ENCODE measurements at regions not wholly inside any gene's neighbourhood (a gene's known extent, or its start where the extent isn't known, plus 50 kb on each side); places are given as distances from the start of the nearest gene placed in this dataset.

GRCh38 chr22:49466878-49467595 is 360.6 kb downstream of the BRD1 start:
- no peak overlapping the region for H3K4me3 ChIP-seq (ENCODE audit: low read depth in 1 of 5, low read length in 5 of 5)
- no peaks in the 10 kb centered on the region for H3K9me3 ChIP-seq (ENCODE audit: control insufficient read depth in 5 of 5, low read length in 5 of 5)
- H3K36me3 ChIP-seq (ENCODE audit: control insufficient read depth in 5 of 5, insufficient read depth in 5 of 5, low read length in 5 of 5): no peaks in the 10 kb centered on the region
- H3K27ac ChIP-seq (ENCODE audit: low read depth, low read length): no peak overlapping the region
- H3K9ac ChIP-seq (ENCODE audit: low read length in 5 of 5): no peak overlapping the region
- peaks cover 0 to 2% (median 0%) of the 10 kb centered on the region in 5 donors for H3K4me1 ChIP-seq (ENCODE audit: control insufficient read depth in 5 of 5, insufficient read depth in 5 of 5, low read length in 5 of 5)
- H3K27me3 ChIP-seq (ENCODE audit: control insufficient read depth in 5 of 5, insufficient read depth in 4 of 5, low read length in 5 of 5): peaks cover 0 to 38% (median 5%) of the 10 kb centered on the region in 5 donors

- no peaks in the 10 kb centered on the region for H3K9me3 ChIP-seq (ENCODE audit: control insufficient read depth in 5 of 5, low read length in 5 of 5)
- H3K9ac ChIP-seq (ENCODE audit: low read length in 5 of 5): no peak overlapping the region
These were observed 363.6 kb downstream of the BRD1 start for GRCh38 chr22:49464037-49464436.

GRCh38 chr22:49462795-49463194 is 364.9 kb downstream of the BRD1 start:
- H3K9me3 ChIP-seq (ENCODE audit: control insufficient read depth in 5 of 5, low read length in 5 of 5): no peaks in the 10 kb centered on the region
- no peak overlapping the region for H3K9ac ChIP-seq (ENCODE audit: low read length in 5 of 5)
- H3K27me3 ChIP-seq (ENCODE audit: control insufficient read depth in 5 of 5, insufficient read depth in 4 of 5, low read length in 5 of 5): peaks cover 0 to 30% (median 13%) of the 10 kb centered on the region in 5 donors
- H3K36me3 ChIP-seq (ENCODE audit: control insufficient read depth in 5 of 5, insufficient read depth in 5 of 5, low read length in 5 of 5): no peaks in the 10 kb centered on the region
- no peak overlapping the region for H3K27ac ChIP-seq (ENCODE audit: low read depth, low read length)
- peaks cover 0 to 2% (median 0%) of the 10 kb centered on the region in 5 donors for H3K4me1 ChIP-seq (ENCODE audit: control insufficient read depth in 5 of 5, insufficient read depth in 5 of 5, low read length in 5 of 5)
- no peak overlapping the region for H3K4me3 ChIP-seq (ENCODE audit: low read depth in 1 of 5, low read length in 5 of 5)

More at GRCh38 chr22:49464037-49464436, 363.6 kb downstream of the BRD1 start:
- peaks cover 0 to 26% (median 10%) of the 10 kb centered on the region in 5 donors for H3K27me3 ChIP-seq (ENCODE audit: control insufficient read depth in 5 of 5, insufficient read depth in 4 of 5, low read length in 5 of 5)
- no peak overlapping the region for H3K4me3 ChIP-seq (ENCODE audit: low read depth in 1 of 5, low read length in 5 of 5)
- no peaks in the 10 kb centered on the region for H3K36me3 ChIP-seq (ENCODE audit: control insufficient read depth in 5 of 5, insufficient read depth in 5 of 5, low read length in 5 of 5)
- peaks cover 0 to 2% (median 0%) of the 10 kb centered on the region in 5 donors for H3K4me1 ChIP-seq (ENCODE audit: control insufficient read depth in 5 of 5, insufficient read depth in 5 of 5, low read length in 5 of 5)
- H3K27ac ChIP-seq (ENCODE audit: low read depth, low read length): no peak overlapping the region

DNA sequence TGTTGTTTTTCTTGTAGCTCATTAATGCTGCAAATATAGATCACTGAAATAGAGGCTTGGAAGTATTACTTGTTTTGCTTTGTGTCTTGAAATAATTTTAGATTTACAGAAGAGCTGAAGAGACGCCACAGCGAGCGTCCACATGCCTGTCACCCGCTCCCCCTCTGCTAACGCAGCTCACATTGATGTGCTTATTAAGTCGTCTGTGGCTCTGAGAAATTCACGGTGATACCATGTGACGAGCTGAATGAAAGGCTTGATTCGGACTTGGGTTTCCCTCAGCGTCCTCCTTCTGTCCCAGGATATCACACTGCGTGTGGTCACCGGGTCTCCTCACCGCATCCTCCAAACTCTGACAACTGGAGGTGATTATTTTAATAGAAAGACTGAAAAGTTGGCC is 365.4 kb downstream of the BRD1 start:
- H3K9ac ChIP-seq (ENCODE audit: low read length in 5 of 5): no peak overlapping the region
- H3K27ac ChIP-seq (ENCODE audit: low read depth, low read length): no peak overlapping the region
- no peak overlapping the region for H3K4me3 ChIP-seq (ENCODE audit: low read depth in 1 of 5, low read length in 5 of 5)
- H3K27me3 ChIP-seq (ENCODE audit: control insufficient read depth in 5 of 5, insufficient read depth in 4 of 5, low read length in 5 of 5): peaks cover 0 to 25% (median 13%) of the 10 kb centered on the region in 5 donors
- H3K4me1 ChIP-seq (ENCODE audit: control insufficient read depth in 5 of 5, insufficient read depth in 5 of 5, low read length in 5 of 5): peaks cover 0 to 2% (median 0%) of the 10 kb centered on the region in 5 donors
- no peaks in the 10 kb centered on the region for H3K9me3 ChIP-seq (ENCODE audit: control insufficient read depth in 5 of 5, low read length in 5 of 5)
- H3K36me3 ChIP-seq (ENCODE audit: control insufficient read depth in 5 of 5, insufficient read depth in 5 of 5, low read length in 5 of 5): no peaks in the 10 kb centered on the region

DNA sequence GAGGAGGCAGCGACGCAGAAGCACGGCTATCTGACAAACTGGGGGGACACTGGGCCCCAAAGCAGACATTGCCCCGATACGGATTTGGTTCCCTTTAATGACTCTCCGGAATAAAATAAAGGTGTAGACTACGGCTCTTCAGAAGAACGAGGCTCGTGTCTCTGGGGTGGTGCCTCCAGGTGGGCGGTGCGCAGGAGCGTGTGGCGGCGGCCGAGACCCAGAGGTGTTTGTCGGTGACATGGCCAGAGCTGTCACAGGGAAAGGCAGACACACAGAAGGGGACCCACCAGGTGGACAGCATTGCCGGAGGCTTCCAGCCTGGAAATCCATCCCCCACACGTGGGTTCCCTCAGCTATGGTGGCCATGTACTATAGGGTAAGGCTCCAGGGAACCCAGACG is 366.0 kb downstream of the BRD1 start:
- H3K27me3 ChIP-seq (ENCODE audit: control insufficient read depth in 5 of 5, insufficient read depth in 4 of 5, low read length in 5 of 5): peaks cover 0 to 21% (median 15%) of the 10 kb centered on the region in 5 donors
- H3K4me3 ChIP-seq (ENCODE audit: low read depth in 1 of 5, low read length in 5 of 5): no peak overlapping the region
- H3K27ac ChIP-seq (ENCODE audit: low read depth, low read length): no peak overlapping the region
- H3K9me3 ChIP-seq (ENCODE audit: control insufficient read depth in 5 of 5, low read length in 5 of 5): no peaks in the 10 kb centered on the region
- no peak overlapping the region for H3K9ac ChIP-seq (ENCODE audit: low read length in 5 of 5)
- peaks cover 0 to 2% (median 0%) of the 10 kb centered on the region in 5 donors for H3K4me1 ChIP-seq (ENCODE audit: control insufficient read depth in 5 of 5, insufficient read depth in 5 of 5, low read length in 5 of 5)
- no peaks in the 10 kb centered on the region for H3K36me3 ChIP-seq (ENCODE audit: control insufficient read depth in 5 of 5, insufficient read depth in 5 of 5, low read length in 5 of 5)

- Histone ChIP-seq H3K36me3 (ENCODE audit: control insufficient read depth in 5 of 5, insufficient read depth in 5 of 5, low read length in 5 of 5) (no peaks in the 10 kb centered on the region), H3K4me3 (ENCODE audit: low read depth in 1 of 5, low read length in 5 of 5) (no peak overlapping the region), H3K27ac (ENCODE audit: low read depth, low read length) (no peak overlapping the region)
These were observed 366.9 kb downstream of the BRD1 start for GRCh38 chr22:49460592-49461281.

DNA sequence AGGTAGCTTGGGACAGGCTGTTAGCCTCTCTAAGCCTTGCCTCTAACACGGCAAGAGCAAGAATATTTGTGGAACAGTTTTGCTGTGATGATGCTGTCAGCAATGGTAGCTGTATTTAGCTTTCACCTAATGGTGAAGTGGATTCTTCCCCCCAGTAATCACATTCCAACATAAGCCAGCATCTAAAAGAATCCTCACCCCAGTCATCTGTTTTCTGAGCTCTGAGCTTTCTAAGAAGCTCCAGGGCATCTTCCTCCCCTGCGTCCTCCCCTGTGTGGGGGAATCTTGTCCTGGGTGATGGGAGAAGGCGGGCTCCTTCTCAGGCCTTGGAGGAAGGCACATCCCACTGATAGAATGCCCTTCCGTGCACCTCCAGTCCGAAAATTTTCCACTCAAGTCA is 367.6 kb downstream of the BRD1 start:
- Histone ChIP-seq H3K27me3 (ENCODE audit: control insufficient read depth in 5 of 5, insufficient read depth in 4 of 5, low read length in 5 of 5) (peaks cover 0 to 16% (median 15%) of the 10 kb centered on the region in 5 donors), H3K36me3 (ENCODE audit: control insufficient read depth in 5 of 5, insufficient read depth in 5 of 5, low read length in 5 of 5) (no peaks in the 10 kb centered on the region), H3K4me1 (ENCODE audit: control insufficient read depth in 5 of 5, insufficient read depth in 5 of 5, low read length in 5 of 5) (peaks cover 0 to 2% (median 0%) of the 10 kb centered on the region in 5 donors), H3K9ac (ENCODE audit: low read length in 5 of 5) (no peak overlapping the region), H3K27ac (ENCODE audit: low read depth, low read length) (no peak overlapping the region), H3K9me3 (ENCODE audit: control insufficient read depth in 5 of 5, low read length in 5 of 5) (no peaks in the 10 kb centered on the region), H3K4me3 (ENCODE audit: low read depth in 1 of 5, low read length in 5 of 5) (no peak overlapping the region)

More at GRCh38 chr22:49460592-49461281, 366.9 kb downstream of the BRD1 start:
- peaks cover 0 to 16% (median 11%) of the 10 kb centered on the region in 5 donors for H3K27me3 ChIP-seq (ENCODE audit: control insufficient read depth in 5 of 5, insufficient read depth in 4 of 5, low read length in 5 of 5)
- H3K4me1 ChIP-seq (ENCODE audit: control insufficient read depth in 5 of 5, insufficient read depth in 5 of 5, low read length in 5 of 5): peaks cover 0 to 2% (median 0%) of the 10 kb centered on the region in 5 donors
- no peaks in the 10 kb centered on the region for H3K9me3 ChIP-seq (ENCODE audit: control insufficient read depth in 5 of 5, low read length in 5 of 5)
- no peak overlapping the region for H3K9ac ChIP-seq (ENCODE audit: low read length in 5 of 5)

GRCh38 chr22:49458708-49459099 is 369.0 kb downstream of the BRD1 start:
- Histone ChIP-seq H3K36me3 (ENCODE audit: control insufficient read depth in 5 of 5, insufficient read depth in 5 of 5, low read length in 5 of 5) (no peaks in the 10 kb centered on the region), H3K9ac (ENCODE audit: low read length in 5 of 5) (no peak overlapping the region), H3K9me3 (ENCODE audit: control insufficient read depth in 5 of 5, low read length in 5 of 5) (peaks cover 0 to under 1% (median 0%) of the 10 kb centered on the region in 5 donors), H3K27ac (ENCODE audit: low read depth, low read length) (no peak overlapping the region), H3K4me3 (ENCODE audit: low read depth in 1 of 5, low read length in 5 of 5) (no peak overlapping the region), H3K4me1 (ENCODE audit: control insufficient read depth in 5 of 5, insufficient read depth in 5 of 5, low read length in 5 of 5) (no peaks in the 10 kb centered on the region), H3K27me3 (ENCODE audit: control insufficient read depth in 5 of 5, insufficient read depth in 4 of 5, low read length in 5 of 5) (peaks cover 4 to 20% (median 14%) of the 10 kb centered on the region in 5 donors)

GRCh38 chr22:49457946-49458707 is 369.5 kb downstream of the BRD1 start:
- Histone ChIP-seq H3K36me3 (ENCODE audit: control insufficient read depth in 5 of 5, insufficient read depth in 5 of 5, low read length in 5 of 5) (no peaks in the 10 kb centered on the region), H3K4me1 (ENCODE audit: control insufficient read depth in 5 of 5, insufficient read depth in 5 of 5, low read length in 5 of 5) (no peaks in the 10 kb centered on the region), H3K27ac (ENCODE audit: low read depth, low read length) (no peak overlapping the region), H3K9me3 (ENCODE audit: control insufficient read depth in 5 of 5, low read length in 5 of 5) (peaks cover 0 to 2% (median 0%) of the 10 kb centered on the region in 5 donors), H3K9ac (ENCODE audit: low read length in 5 of 5) (no peak overlapping the region), H3K27me3 (ENCODE audit: control insufficient read depth in 5 of 5, insufficient read depth in 4 of 5, low read length in 5 of 5) (peaks cover 4 to 22% (median 14%) of the 10 kb centered on the region in 5 donors), H3K4me3 (ENCODE audit: low read depth in 1 of 5, low read length in 5 of 5) (no peak overlapping the region)
